IMR-90 (cell line): ENCODE measurements at regions not wholly inside any gene's neighbourhood (a gene's known extent, or its start where the extent isn't known, plus 50 kb on each side); places are given as distances from the start of the nearest gene placed in this dataset.

Experiments used
- ATAC-seq: fragments of 200-7000 bp; cut with Tn5 transposase; 2 replicates; pipeline ENCODE4 v1.9.1; 2020; ENCODE audit warnings: low read depth, mild to moderate bottlenecking, moderate library complexity
- BruUV-seq: library from RNA; stranded (reverse); fragments of 400-500 nt; replicated peaks from 2 replicates; lab custom pipeline; 2021; lab: Mats Ljungman, UMichigan
- CTCF ChIA-PET: fragments of 300-600 bp; formaldehyde crosslinking; extraction: SDS; loops from one replicate; lab custom pipeline; 2021; ENCODE audit warnings: antibody characterized with exemption; lab: Yijun Ruan, JAX
- POLR2A ChIA-PET: fragments of 300-600 bp; sonication (Branson Sonifier 250); formaldehyde crosslinking; loops from one replicate; lab custom pipeline; 2022; ENCODE audit warnings: antibody characterized with exemption; ENCODE audit not compliant: unreplicated experiment; lab: Charles Lee
- DNase-seq: peaks from one replicate; pipeline ENCODE4 v3.0.0; 2013
- H2AFZ ChIP-seq: replicated peaks from 2 replicates; pipeline ENCODE3; 2013; ENCODE audit warnings: low read length, mild to moderate bottlenecking; ENCODE audit not compliant: poor library complexity
- H2AK5ac ChIP-seq: 2 replicates; pipeline ENCODE4 v1.6.1; 2013; ENCODE audit warnings: low read depth, low read length, inconsistent platforms
- H2AK9ac ChIP-seq: replicated peaks from 2 replicates; pipeline ENCODE3; 2013; ENCODE audit warnings: mild to moderate bottlenecking, low read depth, low read length, moderate library complexity; ENCODE audit not compliant: poor library complexity
- H2BK120ac ChIP-seq: 2 replicates; pipeline ENCODE4 v1.6.1; 2013; ENCODE audit warnings: low read depth, low read length, inconsistent platforms
- H2BK15ac ChIP-seq: 3 replicates; pipeline ENCODE4 v1.6.1; 2013; ENCODE audit warnings: low read depth, low read length, inconsistent platforms
- H2BK20ac ChIP-seq: 2 replicates; pipeline ENCODE4 v1.6.1; 2013; ENCODE audit warnings: low read depth, mild to moderate bottlenecking, inconsistent platforms, low read length, moderate library complexity
- H2BK5ac ChIP-seq: 2 replicates; pipeline ENCODE4 v1.6.1; 2013; ENCODE audit warnings: mild to moderate bottlenecking, low read depth, low read length, inconsistent platforms; ENCODE audit not compliant: poor library complexity, severe bottlenecking
- H3K14ac ChIP-seq: replicated peaks from 2 replicates; pipeline ENCODE4 v1.6.1; 2013; ENCODE audit warnings: low read depth, low read length, inconsistent platforms
- H3K18ac ChIP-seq: 2 replicates; pipeline ENCODE4 v1.6.1; 2013; ENCODE audit warnings: low read depth, low read length, control low read depth
- H3K23ac ChIP-seq: 2 replicates; pipeline ENCODE4 v1.6.1; 2013; ENCODE audit warnings: low read depth, low read length, inconsistent platforms
- H3K27ac ChIP-seq: 2 replicates; pipeline ENCODE4 v1.5.1; 2013; ENCODE audit warnings: mild to moderate bottlenecking, control low read depth, low read length; ENCODE audit not compliant: insufficient read depth
- H3K27me3 ChIP-seq: 2 replicates; pipeline ENCODE4 v1.6.1; 2013; ENCODE audit warnings: low read length; ENCODE audit not compliant: control insufficient read depth, insufficient read depth
- H3K36me3 ChIP-seq: 2 replicates; pipeline ENCODE4 v1.6.1; 2013; ENCODE audit warnings: low read length, mixed read lengths; ENCODE audit not compliant: control insufficient read depth, insufficient read depth
- H3K4ac ChIP-seq: 2 replicates; pipeline ENCODE4 v1.6.1; 2013; ENCODE audit warnings: low read depth, low read length, inconsistent platforms
- H3K4me1 ChIP-seq: 2 replicates; pipeline ENCODE4 v1.6.1; 2013; ENCODE audit warnings: low read length, mixed read lengths; ENCODE audit not compliant: control insufficient read depth, insufficient read depth
- H3K4me2 ChIP-seq: 2 replicates; pipeline ENCODE4 v1.6.1; 2013; ENCODE audit warnings: low read depth, mild to moderate bottlenecking, control low read depth, low read length, moderate library complexity
- H3K4me3 ChIP-seq: 2 replicates; pipeline ENCODE4 v1.5.1; 2013; ENCODE audit warnings: low read depth, mild to moderate bottlenecking, control low read depth, low read length, moderate library complexity; ENCODE audit not compliant: insufficient read depth
- H3K56ac ChIP-seq: 2 replicates; pipeline ENCODE4 v1.6.1; 2013; ENCODE audit warnings: low read length, inconsistent platforms; ENCODE audit not compliant: insufficient read depth; ENCODE audit errors: extremely low read depth
- H3K79me1 ChIP-seq, 2 experiments: 2 replicates each; pipeline ENCODE4 v1.6.1; 2013; ENCODE audit warnings: low read length in 2 of 2, inconsistent platforms in 1 of 2, low read depth in 1 of 2
- H3K9ac ChIP-seq: 2 replicates; pipeline ENCODE4 v1.6.1; 2013; ENCODE audit warnings: low read depth, low read length, control low read depth
- H3K9me1 ChIP-seq: 2 replicates; pipeline ENCODE4 v1.6.1; 2013; ENCODE audit warnings: low read length, inconsistent platforms; ENCODE audit not compliant: insufficient read depth
- H3K9me3 ChIP-seq: 2 replicates; pipeline ENCODE4 v1.6.1; 2013; ENCODE audit warnings: low read length; ENCODE audit not compliant: control insufficient read depth, insufficient read depth
- H4K20me1 ChIP-seq: 2 replicates; pipeline ENCODE4 v1.6.1; 2013; ENCODE audit warnings: low read length, inconsistent platforms; ENCODE audit not compliant: insufficient read depth
- H4K5ac ChIP-seq: 2 replicates; pipeline ENCODE4 v1.6.1; 2013; ENCODE audit warnings: mild to moderate bottlenecking, low read depth, low read length, control low read depth
- H4K8ac ChIP-seq, 2 experiments: 2 replicates each; pipeline ENCODE4 v1.6.1; 2013; ENCODE audit warnings: low read depth in 2 of 2, low read length in 2 of 2, control low read depth in 1 of 2, inconsistent platforms in 1 of 2
- H4K91ac ChIP-seq: 2 replicates; pipeline ENCODE4 v1.6.1; 2013; ENCODE audit warnings: low read depth, low read length, inconsistent platforms; ENCODE audit not compliant: insufficient read depth
- CEBPB ChIP-seq: IDR thresholded peaks from 2 replicates; pipeline ENCODE4 v1.6.1; 2012; ENCODE audit warnings: low read depth, low read length, improper control_type of control experiment
- CTCF ChIP-seq: conservative IDR thresholded peaks from 2 replicates; pipeline ENCODE4 v1.5.1; 2012; ENCODE audit warnings: mild to moderate bottlenecking, low read depth, low read length, improper control_type of control experiment
- NFE2L2 ChIP-seq: fragments of 150-350 bp; IDR thresholded peaks from 2 replicates; pipeline ENCODE4 v1.6.1; 2016; ENCODE audit warnings: low read depth, mild to moderate bottlenecking, low read length
- POLR2A ChIP-seq: IDR thresholded peaks from 2 replicates; pipeline ENCODE4 v1.6.1; 2012; ENCODE audit warnings: mild to moderate bottlenecking, low read depth, low read length
- RAD21 ChIP-seq: IDR thresholded peaks from 2 replicates; pipeline ENCODE4 v1.6.1; 2012; ENCODE audit warnings: low read length, improper control_type of control experiment
- SMC3 ChIP-seq: fragments of 150-350 bp; IDR thresholded peaks from 2 replicates; pipeline ENCODE4 v1.6.1; 2016; ENCODE audit warnings: low read depth, mild to moderate bottlenecking, antibody characterized with exemption, low read length, moderate library complexity
- dilution Hi-C: fragments of 300-500 bp; cut with HindIII; formaldehyde crosslinking; loops from one replicate; pipeline ENCODE4 v1.14.3; 2018; ENCODE audit warnings: low sequenced_read_pairs; ENCODE audit not compliant: unreplicated experiment
- in situ Hi-C: fragments of 300-500 bp; cut with MboI; formaldehyde crosslinking; loops from 3 replicates; pipeline ENCODE4 v1.14.3; 2019; ENCODE audit warnings: low sequenced_read_pairs, inconsistent platforms, mixed read lengths
- intact Hi-C: fragments of 100-400 bp; cut with micrococcal nuclease; formaldehyde crosslinking; loops from 2 replicates; pipeline ENCODE4 v1.10.0; 2022

- no peaks in the 10 kb centered on the region for H3K9me3 ChIP-seq
- H3K9ac ChIP-seq = no peak overlapping the region
- H3K36me3 ChIP-seq = no peaks in the 10 kb centered on the region
- H3K4me2 ChIP-seq = no peak overlapping the region
- H3K4me1 ChIP-seq = no peaks in the 10 kb centered on the region
- no TSS peak for BruUV-seq
- TF ChIP-seq POLR2A = no peak
- TF ChIP-seq RAD21 = peak; percentile 58
- TF ChIP-seq CEBPB = no peak
- TF ChIP-seq CTCF = peak; percentile 53
- no peak for TF ChIP-seq NFE2L2
- TF ChIP-seq SMC3 = peak; percentile 33; the same call in 1 of the 2 replicates
- ChIA-PET CTCF (interaction anchor here (0.6 to 1.9 kb wide), 8 partner anchors 16 to 295 kb away, joined by 3 to 6 read pairs (median 4); no protein-coding TSS in a partner anchor), POLR2A (no interaction called here)
- H3K27me3 ChIP-seq = no peaks in the 10 kb centered on the region
- H3K4ac ChIP-seq = no peak overlapping the region
- H2AK5ac ChIP-seq = no peak overlapping the region
- no peak overlapping the region for H2AK9ac ChIP-seq
- H3K27ac ChIP-seq = no peak overlapping the region
- intact Hi-C loops (loop anchor here (1.0 kb wide), 2 partner anchors 113 to 207 kb away; no protein-coding TSS in a partner anchor), dilution Hi-C loops (no loop called here), in situ Hi-C loops (no loop called here)
- DNase-seq = peak; percentile 28
- no peak overlapping the region for H2BK5ac ChIP-seq
- no peak overlapping the region for H2BK20ac ChIP-seq
- no peak overlapping the region for H4K91ac ChIP-seq
- H3K4me3 ChIP-seq = no peak overlapping the region
- H2BK120ac ChIP-seq = no peak overlapping the region
- H3K18ac ChIP-seq = no peak overlapping the region
- no peak overlapping the region for H4K5ac ChIP-seq
- H3K56ac ChIP-seq = no peak overlapping the region
- H4K20me1 ChIP-seq = no peaks in the 10 kb centered on the region
- peak; percentile 62 for ATAC-seq
- no peak overlapping the region for H2BK15ac ChIP-seq
- H3K23ac ChIP-seq = no peak overlapping the region
- H3K9me1 ChIP-seq = no peaks in the 10 kb centered on the region
- H4K8ac ChIP-seq = no peak overlapping the region
- H2AFZ ChIP-seq = no peak overlapping the region
- H3K14ac ChIP-seq = no peak overlapping the region
- H3K79me1 ChIP-seq = no peaks in the 10 kb centered on the region
These were observed 85.8 kb downstream of the FANCF start for GRCh38 chr11:22539821-22540256.
